NCI-H2107 treated with DMSO at 0.1 percent for 48 hours (cell line): ENCODE measurements at regions not wholly inside any gene's neighbourhood (a gene's known extent, or its start where the extent isn't known, plus 50 kb on each side); places are given as distances from the start of the nearest gene placed in this dataset.
"Not testable (repeated sequence)": the region's sequence is repeated elsewhere in the genome, so short reads cannot be mapped to it uniquely, and the experiment has no call there.

Source experiments
- DNase-seq: peaks from one replicate; lab custom pipeline; 2025; ENCODE audit not compliant: unreplicated experiment; lab: John Stamatoyannopoulos, UW

GRCh38 chr1:30368651-30369240 lies 354.6 kb downstream of the MATN1 start:
- DNase-seq, result no peak

- DNase-seq, result no peak
Measured at GRCh38 chr1:30366911-30367310, 356.5 kb downstream of the MATN1 start.

- DNase-seq, result no peak
Measured at GRCh38 chr1:30366199-30366598, 357.2 kb downstream of the MATN1 start.

GRCh38 chr1:30365596-30365995 lies 357.8 kb downstream of the MATN1 start:
- DNase-seq, result no peak

- DNase-seq, result no peak
Measured at GRCh38 chr1:30363031-30363430, 360.4 kb downstream of the MATN1 start.

GRCh38 chr1:30362603-30362990 lies 360.8 kb downstream of the MATN1 start:
- no peak for DNase-seq

- DNase-seq, result not testable (repeated sequence)
Measured at GRCh38 chr1:30361890-30362602, 361.3 kb downstream of the MATN1 start.

GRCh38 chr1:30360753-30361152 lies 362.6 kb downstream of the MATN1 start:
- DNase-seq, result no peak

- DNase-seq, result no peak
Measured at GRCh38 chr1:30360281-30360680, 363.1 kb downstream of the MATN1 start.

- no peak for DNase-seq
Measured at GRCh38 chr1:30359539-30360220, 363.7 kb downstream of the MATN1 start.

- no peak for DNase-seq
Measured at GRCh38 chr1:30358500-30358899, 364.9 kb downstream of the MATN1 start.

- DNase-seq, result no peak
Measured at GRCh38 chr1:30356839-30357238, 366.5 kb downstream of the MATN1 start.

- DNase-seq, result no peak
Measured at GRCh38 chr1:30354410-30354809, 369.0 kb downstream of the MATN1 start.

GRCh38 chr1:30353637-30354036 lies 369.7 kb downstream of the MATN1 start:
- DNase-seq, result no peak

- DNase-seq, result no peak
Measured at GRCh38 chr1:30348147-30348546, 375.2 kb downstream of the MATN1 start.

GRCh38 chr1:30345491-30346130 lies 377.8 kb downstream of the MATN1 start:
- no peak for DNase-seq

GRCh38 chr1:30343562-30343961 lies 379.8 kb downstream of the MATN1 start:
- DNase-seq, result no peak

GRCh38 chr1:30342535-30343141 lies 380.7 kb downstream of the MATN1 start:
- DNase-seq, result no peak

GRCh38 chr1:30340934-30341333 lies 382.5 kb downstream of the MATN1 start:
- DNase-seq, result no peak

GRCh38 chr1:30339866-30340265 lies 383.5 kb downstream of the MATN1 start:
- DNase-seq, result no peak

- no peak for DNase-seq
Measured at GRCh38 chr1:30338765-30339164, 384.6 kb downstream of the MATN1 start.

- no peak for DNase-seq
Measured at GRCh38 chr1:30337324-30337620, 386.1 kb downstream of the MATN1 start.
